KMS-11 (cell line): ENCODE measurements at regions not wholly inside any gene's neighbourhood (a gene's known extent, or its start where the extent isn't known, plus 50 kb on each side); places are given as distances from the start of the nearest gene placed in this dataset.

Experiments
- H2AFZ ChIP-seq: fragments of 200-600 bp; sonication (generic); 2 replicates; pipeline ENCODE4 v1.6.1; 2016; ENCODE audit warnings: antibody characterized with exemption, mixed run types, low read depth
- H3K27ac ChIP-seq: fragments of 200-600 bp; sonication (generic); 2 replicates; pipeline ENCODE4 v1.6.1; 2016; ENCODE audit warnings: mild to moderate bottlenecking, mixed run types
- H3K27me3 ChIP-seq: fragments of 200-600 bp; sonication (generic); 2 replicates; pipeline ENCODE4 v1.6.1; 2017; ENCODE audit warnings: mild to moderate bottlenecking, low read depth, mixed run types, moderate library complexity; ENCODE audit not compliant: insufficient read depth
- H3K36me3 ChIP-seq: fragments of 200-600 bp; sonication (generic); 2 replicates; pipeline ENCODE4 v1.6.1; 2017; ENCODE audit warnings: mild to moderate bottlenecking, mixed run types; ENCODE audit not compliant: insufficient read depth
- H3K4me1 ChIP-seq: fragments of 200-600 bp; sonication (generic); 2 replicates; pipeline ENCODE4 v1.6.1; 2016; ENCODE audit warnings: mild to moderate bottlenecking, low read depth, mixed run types; ENCODE audit not compliant: poor library complexity, severe bottlenecking
- H3K4me2 ChIP-seq: fragments of 200-600 bp; sonication (generic); 2 replicates; pipeline ENCODE4 v1.7.0; 2016; ENCODE audit warnings: mild to moderate bottlenecking, mixed run types
- H3K4me3 ChIP-seq: fragments of 200-600 bp; sonication (generic); IDR thresholded peaks from 2 replicates; pipeline ENCODE4 v1.6.1; 2017; ENCODE audit warnings: low read depth, low read length, mixed read lengths; ENCODE audit not compliant: insufficient read depth
- H3K79me2 ChIP-seq: fragments of 200-600 bp; sonication (generic); 2 replicates; pipeline ENCODE4 v1.6.1; 2016; ENCODE audit warnings: low read depth, mixed run types; ENCODE audit not compliant: insufficient read depth
- H3K9ac ChIP-seq: fragments of 200-600 bp; sonication (generic); 2 replicates; pipeline ENCODE4 v1.6.1; 2016; ENCODE audit warnings: mild to moderate bottlenecking, mixed run types
- H4K20me1 ChIP-seq: fragments of 200-600 bp; sonication (generic); 2 replicates; pipeline ENCODE4 v1.6.1; 2016; ENCODE audit warnings: mild to moderate bottlenecking, mixed run types; ENCODE audit not compliant: insufficient read depth
- CTCF ChIP-seq: fragments of 200-600 bp; sonication (generic); conservative IDR thresholded peaks from 2 replicates; pipeline ENCODE4 v1.6.1; 2017; ENCODE audit warnings: low read depth, mild to moderate bottlenecking, antibody characterized with exemption, low read length, moderate library complexity, mixed read lengths

DNA sequence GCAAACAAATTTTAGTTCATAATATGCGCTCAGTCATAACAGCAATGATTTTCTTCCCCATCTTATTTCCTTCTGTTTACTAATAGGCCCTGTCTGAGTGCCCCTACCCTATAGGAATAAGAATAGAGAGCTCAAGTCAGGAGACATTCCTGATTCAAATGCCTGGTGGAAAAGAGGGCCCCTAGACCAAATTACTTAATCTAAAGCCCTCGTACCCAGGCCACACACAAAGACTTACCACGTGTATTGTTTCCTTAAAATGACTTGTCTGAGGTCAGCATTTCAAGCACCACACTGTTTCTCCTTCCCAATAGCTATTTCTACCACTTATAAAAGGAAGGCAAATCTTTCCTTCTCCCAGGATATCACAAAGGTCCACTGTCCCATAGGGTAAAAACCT, 314.9 kb upstream of the TMTC1 start:
- no peak overlapping the region for H3K4me2 ChIP-seq
- no peak overlapping the region for H3K4me3 ChIP-seq
- no peak overlapping the region for H3K9ac ChIP-seq
- H3K79me2 ChIP-seq = no peaks in the 10 kb centered on the region
- no peaks in the 10 kb centered on the region for H3K27me3 ChIP-seq
- no peak for TF ChIP-seq CTCF
- no peaks in the 10 kb centered on the region for H3K36me3 ChIP-seq
- no peak overlapping the region for H3K27ac ChIP-seq
- no peak overlapping the region for H2AFZ ChIP-seq
- no peaks in the 10 kb centered on the region for H4K20me1 ChIP-seq
- no peaks in the 10 kb centered on the region for H3K4me1 ChIP-seq

DNA sequence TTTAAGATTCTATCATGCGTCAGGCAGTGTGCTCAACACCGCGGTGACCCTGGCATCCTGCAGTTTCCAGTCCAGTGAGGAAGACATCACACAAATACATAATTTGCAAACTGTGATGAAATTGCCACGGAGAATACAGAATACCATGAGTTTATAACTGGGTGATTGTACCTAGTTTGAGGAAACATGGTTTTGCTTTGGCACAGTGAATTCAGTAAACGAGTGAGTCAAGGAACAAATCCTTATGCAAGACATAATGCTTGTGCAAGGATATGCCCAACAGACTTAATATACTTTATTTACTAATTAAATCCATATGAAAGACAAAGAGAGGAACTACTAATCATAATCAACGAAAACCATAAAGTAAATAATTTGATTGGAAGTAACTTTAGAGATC, 311.8 kb upstream of the TMTC1 start:
- Histone ChIP-seq H3K4me2 (no peak overlapping the region), H3K4me1 (no peaks in the 10 kb centered on the region), H3K36me3 (no peaks in the 10 kb centered on the region), H3K4me3 (no peak overlapping the region), H3K79me2 (no peaks in the 10 kb centered on the region), H4K20me1 (no peaks in the 10 kb centered on the region), H3K9ac (no peak overlapping the region), H3K27me3 (no peaks in the 10 kb centered on the region), H2AFZ (no peak overlapping the region), H3K27ac (no peak overlapping the region)
- no peak for TF ChIP-seq CTCF

DNA sequence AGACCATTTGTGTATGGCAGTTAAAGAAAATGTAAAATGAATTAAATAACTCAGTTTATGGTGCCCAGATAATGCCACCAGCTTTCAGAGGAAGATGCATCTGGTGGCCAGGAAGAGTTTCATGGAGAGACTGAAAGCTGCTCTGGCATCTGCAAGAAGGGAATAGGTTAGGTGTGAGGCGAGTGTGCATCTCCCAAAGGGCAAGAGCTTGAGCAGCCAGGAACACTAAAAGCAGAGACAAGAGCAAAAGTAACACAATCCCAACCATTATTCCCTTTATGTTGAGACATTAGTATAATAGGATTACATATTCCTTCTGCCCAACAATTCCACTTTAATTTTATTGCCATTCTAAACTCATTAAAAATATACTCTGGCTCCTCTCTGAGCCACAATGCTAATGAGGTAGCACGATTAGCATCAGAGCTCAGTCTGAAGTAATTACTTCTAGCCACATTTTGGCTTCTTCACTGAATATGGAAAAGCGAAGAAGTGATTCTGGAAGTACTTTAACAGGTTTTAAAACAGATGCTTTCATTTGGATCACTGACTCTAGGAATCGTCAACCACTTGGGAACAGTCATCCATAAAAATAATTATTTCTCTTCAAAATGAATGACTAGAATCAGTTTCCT, 309.4 kb upstream of the TMTC1 start:
- no peak overlapping the region for H2AFZ ChIP-seq
- H3K79me2 ChIP-seq = no peaks in the 10 kb centered on the region
- no peak overlapping the region for H3K27ac ChIP-seq
- H3K27me3 ChIP-seq = no peaks in the 10 kb centered on the region
- no peak for TF ChIP-seq CTCF
- no peaks in the 10 kb centered on the region for H3K36me3 ChIP-seq
- H3K4me3 ChIP-seq = no peak overlapping the region
- H3K4me1 ChIP-seq = no peaks in the 10 kb centered on the region
- no peak overlapping the region for H3K4me2 ChIP-seq
- H4K20me1 ChIP-seq = no peaks in the 10 kb centered on the region
- no peak overlapping the region for H3K9ac ChIP-seq

- TF ChIP-seq CTCF = no peak
- Histone ChIP-seq H3K27me3 (no peaks in the 10 kb centered on the region), H4K20me1 (no peaks in the 10 kb centered on the region), H3K4me2 (no peak overlapping the region), H3K9ac (no peak overlapping the region), H3K4me3 (no peak overlapping the region), H3K79me2 (no peaks in the 10 kb centered on the region), H3K4me1 (no peaks in the 10 kb centered on the region), H2AFZ (no peak overlapping the region), H3K27ac (no peak overlapping the region), H3K36me3 (no peaks in the 10 kb centered on the region)
These were observed 306.5 kb upstream of the TMTC1 start for GRCh38 chr12:30090258-30090657.
